Esophagus muscularis mucosa (tissue), 4 donors: ENCODE measurements at regions not wholly inside any gene's neighbourhood (a gene's known extent, or its start where the extent isn't known, plus 50 kb on each side); places are given as distances from the start of the nearest gene placed in this dataset.

Experiments used
- EP300 ChIP-seq: sonication (generic); formaldehyde crosslinking; IDR thresholded peaks from one replicate; pipeline ENCODE4 v1.6.1; 2017; ENCODE audit warnings: antibody characterized with exemption
- POLR2A ChIP-seq: fragments of 450-650 bp; IDR thresholded peaks from one replicate; pipeline ENCODE4 v1.6.1; 2017; ENCODE audit warnings: antibody characterized with exemption, moderate library complexity, mild to moderate bottlenecking, low read depth
- POLR2AphosphoS5 ChIP-seq, 2 donors: sonication (generic); formaldehyde crosslinking; IDR thresholded peaks; one replicate each; pipeline ENCODE4 v1.6.1; 2017; ENCODE audit warnings: antibody characterized with exemption in 2 of 2
- TF ChIP-seq, protein P1 (sequence below), 3 experiments: fragments of 200-600 bp in 2 of 3; fragments of 450-650 bp in 1 of 3; sonication (generic) in 2 of 3; IDR thresholded peaks; one replicate each; pipeline ENCODE4 v1.5.1; 2017 to 2019; ENCODE audit warnings: antibody characterized with exemption in 3 of 3, mild to moderate bottlenecking in 2 of 3, moderate library complexity in 1 of 3

DNA sequence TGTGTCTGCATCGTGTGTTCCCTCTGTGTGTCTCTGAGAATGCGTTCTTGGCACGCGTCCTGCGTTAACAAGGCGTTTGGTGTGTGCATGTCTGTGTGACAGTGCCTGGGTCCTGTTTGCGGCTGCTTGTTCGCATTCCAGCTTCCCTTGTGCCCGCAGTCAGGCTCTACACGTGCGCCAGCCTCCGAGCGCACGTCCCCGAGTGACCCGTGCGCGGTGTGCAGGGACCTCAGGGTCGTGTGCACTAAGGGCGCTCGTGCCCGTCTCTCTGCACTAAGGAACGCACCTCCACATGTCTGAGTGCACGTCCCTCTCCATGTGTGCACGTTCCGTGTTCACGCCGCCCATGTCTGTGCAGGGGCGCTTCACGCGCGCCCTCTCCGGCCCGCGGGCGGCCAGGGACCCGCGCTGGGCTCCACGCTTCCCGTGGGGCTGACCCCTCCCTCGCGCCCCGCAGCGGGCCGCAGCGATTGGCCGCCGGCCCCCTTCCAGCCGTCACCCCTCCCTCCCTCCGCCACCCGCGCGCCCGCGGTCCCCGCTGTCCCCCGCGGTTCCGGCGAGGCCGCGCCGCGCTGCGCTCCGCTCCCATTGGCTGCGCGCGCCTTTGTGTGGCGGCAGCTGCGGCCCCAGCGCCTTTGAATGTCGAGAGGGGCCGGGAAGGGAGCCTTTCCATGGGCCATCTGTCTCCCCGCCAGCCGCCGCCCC, 229.4 kb downstream of the HAUS1 start:
- TF ChIP-seq POLR2AphosphoS5 (IDR thresholded peaks at IDR 0.05) = no peak
- TF ChIP-seq, protein P1, sequence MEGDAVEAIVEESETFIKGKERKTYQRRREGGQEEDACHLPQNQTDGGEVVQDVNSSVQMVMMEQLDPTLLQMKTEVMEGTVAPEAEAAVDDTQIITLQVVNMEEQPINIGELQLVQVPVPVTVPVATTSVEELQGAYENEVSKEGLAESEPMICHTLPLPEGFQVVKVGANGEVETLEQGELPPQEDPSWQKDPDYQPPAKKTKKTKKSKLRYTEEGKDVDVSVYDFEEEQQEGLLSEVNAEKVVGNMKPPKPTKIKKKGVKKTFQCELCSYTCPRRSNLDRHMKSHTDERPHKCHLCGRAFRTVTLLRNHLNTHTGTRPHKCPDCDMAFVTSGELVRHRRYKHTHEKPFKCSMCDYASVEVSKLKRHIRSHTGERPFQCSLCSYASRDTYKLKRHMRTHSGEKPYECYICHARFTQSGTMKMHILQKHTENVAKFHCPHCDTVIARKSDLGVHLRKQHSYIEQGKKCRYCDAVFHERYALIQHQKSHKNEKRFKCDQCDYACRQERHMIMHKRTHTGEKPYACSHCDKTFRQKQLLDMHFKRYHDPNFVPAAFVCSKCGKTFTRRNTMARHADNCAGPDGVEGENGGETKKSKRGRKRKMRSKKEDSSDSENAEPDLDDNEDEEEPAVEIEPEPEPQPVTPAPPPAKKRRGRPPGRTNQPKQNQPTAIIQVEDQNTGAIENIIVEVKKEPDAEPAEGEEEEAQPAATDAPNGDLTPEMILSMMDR (IDR thresholded peaks at IDR 0.05) = no peak
- TF ChIP-seq EP300 = no peak
- no peak for TF ChIP-seq POLR2A
